HEK293T (cell line): ENCODE measurements at regions not wholly inside any gene's neighbourhood (a gene's known extent, or its start where the extent isn't known, plus 50 kb on each side); places are given as distances from the start of the nearest gene placed in this dataset.

Experiments used
- ARNT ChIP-seq: fragments of 450-650 bp; IDR thresholded peaks from 2 replicates; pipeline ENCODE4 v1.6.1; 2017; ENCODE audit warnings: mild to moderate bottlenecking
- ELF4 ChIP-seq: fragments of 450-650 bp; IDR thresholded peaks from 2 replicates; pipeline ENCODE4 v1.6.1; 2017; ENCODE audit warnings: antibody characterized with exemption

GRCh38 chr14:40028991-40029390 lies 596.8 kb upstream of the FBXO33 start:
- no peak for TF ChIP-seq ARNT
- no peak for TF ChIP-seq ELF4
